ENCODE measurements at regions not wholly inside any gene's neighbourhood (a gene's known extent, or its start where the extent isn't known, plus 50 kb on each side); places are given as distances from the start of the nearest gene placed in this dataset.

GRCh38 chr21:26632691-26633090 lies 59.6 kb upstream of the CYYR1 start:
- no peak for TF ChIP-seq CTCF (conservative IDR thresholded peaks at IDR 0.05; ENCODE audit: low read depth, low read length)
- no peak for TF ChIP-seq EZH2phosphoT487 (IDR thresholded peaks at IDR 0.05; ENCODE audit: borderline replicate concordance, low read length)
- TF ChIP-seq EZH2 (IDR thresholded peaks at IDR 0.05; ENCODE audit: low read length, unreplicated experiment), result no peak
- POLR2A ChIA-PET (ENCODE audit: unreplicated experiment), result no interaction called here

GRCh38 chr21:26626187-26626586 lies 53.1 kb upstream of the CYYR1 start:
- Histone ChIP-seq H3K4me2 (ENCODE audit: low read length) (no peak overlapping the region), H2AFZ (ENCODE audit: low read length) (no peak overlapping the region), H3K4me1 (ENCODE audit: insufficient read depth, low read length) (no peaks in the 10 kb centered on the region), H3K9me3 (ENCODE audit: low read length) (no peaks in the 10 kb centered on the region), H3F3A (ENCODE audit: low read length, unreplicated experiment) (no peaks in the 10 kb centered on the region), H3K4me3 (ENCODE audit: low read length) (no peak overlapping the region), H3K36me3 (ENCODE audit: low read depth, low read length) (no peaks in the 10 kb centered on the region), H3K27ac (ENCODE audit: low read length) (no peak overlapping the region), H3K27me3 (ENCODE audit: low read length) (no peaks in the 10 kb centered on the region), H3K9ac (ENCODE audit: low read length) (no peak overlapping the region), H3K9me2 (replicated peaks; ENCODE audit: low read length) (no peaks in the 10 kb centered on the region), H3K79me2 (ENCODE audit: low read length) (no peaks in the 10 kb centered on the region), H4K20me1 (ENCODE audit: low read length) (no peaks in the 10 kb centered on the region)
- intact Hi-C loops (cut with micrococcal nuclease), result no loop called here
- POLR2A ChIA-PET (ENCODE audit: unreplicated experiment), result no interaction called here
- ATAC-seq, result no peak
- BruUV-seq (replicated peaks), result no TSS peak
- no peak for DNase-seq
- no peak for TF ChIP-seq EZH2phosphoT487 (IDR thresholded peaks at IDR 0.05; ENCODE audit: borderline replicate concordance, low read length)
- TF ChIP-seq CTCF (conservative IDR thresholded peaks at IDR 0.05; ENCODE audit: low read depth, low read length), result no peak
- TF ChIP-seq EZH2 (IDR thresholded peaks at IDR 0.05; ENCODE audit: low read length, unreplicated experiment), result no peak
- CTCF ChIA-PET, result no interaction called here

More at GRCh38 chr21:26632691-26633090, 59.6 kb upstream of the CYYR1 start:
- Histone ChIP-seq H3K4me3 (ENCODE audit: low read length) (no peak overlapping the region), H2AFZ (ENCODE audit: low read length) (no peak overlapping the region), H3K79me2 (ENCODE audit: low read length) (no peaks in the 10 kb centered on the region), H3K9me3 (ENCODE audit: low read length) (no peaks in the 10 kb centered on the region), H3K4me2 (ENCODE audit: low read length) (no peak overlapping the region), H3K9me2 (replicated peaks; ENCODE audit: low read length) (no peaks in the 10 kb centered on the region), H3K36me3 (ENCODE audit: low read depth, low read length) (no peaks in the 10 kb centered on the region), H4K20me1 (ENCODE audit: low read length) (no peaks in the 10 kb centered on the region), H3K27ac (ENCODE audit: low read length) (no peak overlapping the region), H3K9ac (ENCODE audit: low read length) (no peak overlapping the region), H3K4me1 (ENCODE audit: insufficient read depth, low read length) (0 out of 2 replicates have a peak, but pooled peaks cover 6% of the 10 kb centered on the region), H3F3A (ENCODE audit: low read length, unreplicated experiment) (no peaks in the 10 kb centered on the region), H3K27me3 (ENCODE audit: low read length) (no peaks in the 10 kb centered on the region)
- intact Hi-C loops (cut with micrococcal nuclease), result no loop called here
- CTCF ChIA-PET, result no interaction called here
- no peak for ATAC-seq
- no TSS peak for BruUV-seq (replicated peaks)
- no peak for DNase-seq

- Histone ChIP-seq H3K9ac (ENCODE audit: low read length) (no peak overlapping the region), H2AFZ (ENCODE audit: low read length) (no peak overlapping the region), H3K4me3 (ENCODE audit: low read length) (no peak overlapping the region), H3K27me3 (ENCODE audit: low read length) (no peaks in the 10 kb centered on the region), H4K20me1 (ENCODE audit: low read length) (no peaks in the 10 kb centered on the region), H3K27ac (ENCODE audit: low read length) (no peak overlapping the region), H3K36me3 (ENCODE audit: low read depth, low read length) (no peaks in the 10 kb centered on the region), H3F3A (ENCODE audit: low read length, unreplicated experiment) (no peaks in the 10 kb centered on the region), H3K79me2 (ENCODE audit: low read length) (no peaks in the 10 kb centered on the region), H3K4me2 (ENCODE audit: low read length) (no peak overlapping the region), H3K9me3 (ENCODE audit: low read length) (no peaks in the 10 kb centered on the region), H3K4me1 (ENCODE audit: insufficient read depth, low read length) (no peaks in the 10 kb centered on the region), H3K9me2 (replicated peaks; ENCODE audit: low read length) (no peaks in the 10 kb centered on the region)
- POLR2A ChIA-PET (ENCODE audit: unreplicated experiment), result no interaction called here
- CTCF ChIA-PET, result no interaction called here
- intact Hi-C loops (cut with micrococcal nuclease), result no loop called here
- DNase-seq, result no peak
- no peak for TF ChIP-seq CTCF (conservative IDR thresholded peaks at IDR 0.05; ENCODE audit: low read depth, low read length)
- TF ChIP-seq EZH2phosphoT487 (IDR thresholded peaks at IDR 0.05; ENCODE audit: borderline replicate concordance, low read length), result no peak
- no peak for TF ChIP-seq EZH2 (IDR thresholded peaks at IDR 0.05; ENCODE audit: low read length, unreplicated experiment)
- no TSS peak for BruUV-seq (replicated peaks)
- no peak for ATAC-seq
Measured at GRCh38 chr21:26624983-26625519, 52.0 kb upstream of the CYYR1 start.

All from PC-3 (cell line).